Stomach (tissue), 8 donors: ENCODE measurements at regions not wholly inside any gene's neighbourhood (a gene's known extent, or its start where the extent isn't known, plus 50 kb on each side); places are given as distances from the start of the nearest gene placed in this dataset.
A peak's percentile ranks its signal among the peaks of the same experiment; 100 is the strongest.

ENCODE experiments used
- DNase-seq, 2 donors: peaks; one replicate each; pipeline versions ENCODE4 v3.0.0 to v3.0.0-alpha.2; 2013 to 2019
- H3K27ac ChIP-seq, 5 donors: fragments of 200-600 bp in 4 of 5; sonication (generic) in 4 of 5; one replicate each; pipeline ENCODE4 v1.5.1; 2013 to 2019; ENCODE audit warnings: mild to moderate bottlenecking in 1 of 5, moderate library complexity in 1 of 5
- H3K27me3 ChIP-seq, 3 donors: fragments of 200-600 bp; sonication (generic); one replicate each; pipeline ENCODE4 v1.5.1; 2017 to 2019; ENCODE audit warnings: mixed run types in 1 of 3
- H3K36me3 ChIP-seq, 4 donors: fragments of 200-600 bp; sonication (generic); 1 replicate in 3 of 4; 2 replicates in 1 of 4; pipeline ENCODE4 v1.5.1; 2016 to 2019
- H3K4me1 ChIP-seq, 4 donors: fragments of 200-600 bp; sonication (generic); one replicate each; pipeline ENCODE4 v1.5.1; 2016 to 2019
- H3K4me3 ChIP-seq, 4 donors: fragments of 200-600 bp; sonication (generic) in 3 of 4; one replicate each; pipeline ENCODE4 v1.5.1; 2016 to 2019; ENCODE audit warnings: mild to moderate bottlenecking in 1 of 4
- H3K9me3 ChIP-seq, 4 donors: fragments of 200-600 bp; sonication (generic); one replicate each; pipeline ENCODE4 v1.5.1; 2016 to 2019
- CTCF ChIP-seq, 7 experiments: fragments of 450-650 bp in 4 of 7; fragments of 200-600 bp in 3 of 7; sonication (generic) in 3 of 7; IDR thresholded peaks; one replicate each; pipeline ENCODE4 v1.5.1; 2016 to 2019; ENCODE audit warnings: antibody characterized with exemption in 7 of 7, control low read depth in 2 of 7, mild to moderate bottlenecking in 1 of 7
- EP300 ChIP-seq: sonication (generic); formaldehyde crosslinking; IDR thresholded peaks from one replicate; pipeline ENCODE4 v1.6.1; 2017; ENCODE audit warnings: antibody characterized with exemption
- POLR2A ChIP-seq, 4 donors: fragments of 450-650 bp; IDR thresholded peaks; one replicate each; pipeline ENCODE4 v1.6.1; 2016; ENCODE audit warnings: antibody characterized with exemption in 4 of 4, control low read depth in 2 of 4, mild to moderate bottlenecking in 1 of 4, moderate library complexity in 1 of 4
- POLR2AphosphoS5 ChIP-seq, 3 donors: sonication (generic); formaldehyde crosslinking; IDR thresholded peaks; one replicate each; pipeline ENCODE4 v1.6.1; 2016; ENCODE audit warnings: antibody characterized with exemption in 3 of 3
- WGBS, 5 donors: extraction: QIAGEN DNeasy Blood & Tissue Kit in 3 of 5; methylation state at CpG; one replicate each; pipeline versions ENCODE4 v1.1.5 to v1.1.7; 2013 to 2018; 5-methylcytosine and 5-hydroxymethylcytosine counted together
- intact Hi-C: fragments of 100-400 bp; cut with DNase I; formaldehyde crosslinking; loops from one replicate; pipeline ENCODE4 v1.15.1; 2023; ENCODE audit warnings: low total_unique reads
- donor health status: healthy with polysubstance abuse.
- donor health status: Bipolar disorder and iron deficiency.
- donor health status: healthy.

- no peak for DNase-seq
- no peaks in the 10 kb centered on the region for H3K9me3 ChIP-seq
- no peak overlapping the region for H3K4me3 ChIP-seq
- H3K27me3 ChIP-seq = no peaks in the 10 kb centered on the region
- intact Hi-C loops = no loop called here
- H3K27ac ChIP-seq = no peak overlapping the region
- TF ChIP-seq EP300 (no peak), POLR2AphosphoS5 (IDR thresholded peaks at IDR 0.05) (no peak), POLR2A (IDR thresholded peaks at IDR 0.05) (no peak), CTCF (IDR thresholded peaks at IDR 0.05) (no peak)
- no peaks in the 10 kb centered on the region for H3K36me3 ChIP-seq
- peaks cover 0 to 8% (median 0%) of the 10 kb centered on the region in 4 donors for H3K4me1 ChIP-seq
- WGBS, 5 donors = 90 to 100% (median 93%) methylated on average over 1 of the region's 1 CpG
Observed at GRCh38 chr2:145025382-145025781, 505.5 kb upstream of the ZEB2 start.

- Histone ChIP-seq H3K27me3 (no peaks in the 10 kb centered on the region), H3K4me1 (peaks cover 0 to 8% (median 0%) of the 10 kb centered on the region in 4 donors), H3K9me3 (no peaks in the 10 kb centered on the region), H3K36me3 (no peaks in the 10 kb centered on the region), H3K27ac (peak overlapping the region in 1 of 5 donors; percentile 9), H3K4me3 (no peak overlapping the region)
- no peak for DNase-seq
- intact Hi-C loops = no loop called here
- TF ChIP-seq EP300 = no peak
- TF ChIP-seq POLR2A (IDR thresholded peaks at IDR 0.05) = no peak
- no peak for TF ChIP-seq CTCF (IDR thresholded peaks at IDR 0.05)
- TF ChIP-seq POLR2AphosphoS5 (IDR thresholded peaks at IDR 0.05) = no peak
- 61 to 80% (median 73%) methylated on average over 3 of the region's 3 CpGs for WGBS, 5 donors
Observed at GRCh38 chr2:145023334-145023934, 503.5 kb upstream of the ZEB2 start.

- Histone ChIP-seq H3K4me1 (peaks cover 0 to 8% (median 0%) of the 10 kb centered on the region in 4 donors), H3K27ac (peak overlapping the region in 1 of 5 donors; percentile 9), H3K27me3 (no peaks in the 10 kb centered on the region), H3K36me3 (no peaks in the 10 kb centered on the region), H3K4me3 (no peak overlapping the region), H3K9me3 (no peaks in the 10 kb centered on the region)
- DNase-seq = no peak
- WGBS, 5 donors = 35 to 49% (median 44%) methylated on average over 5 of the region's 5 CpGs
- intact Hi-C loops = no loop called here
- TF ChIP-seq POLR2AphosphoS5 (IDR thresholded peaks at IDR 0.05) (no peak), POLR2A (IDR thresholded peaks at IDR 0.05) (no peak), EP300 (no peak), CTCF (IDR thresholded peaks at IDR 0.05) (no peak)
Observed at GRCh38 chr2:145022666-145023333, 502.9 kb upstream of the ZEB2 start.

- intact Hi-C loops = no loop called here
- WGBS, 5 donors = 67 to 72% (median 70%) methylated on average over 2 of the region's 2 CpGs
- no peak overlapping the region for H3K4me3 ChIP-seq
- no peaks in the 10 kb centered on the region for H3K9me3 ChIP-seq
- H3K27ac ChIP-seq = peak overlapping the region in 1 of 5 donors; percentile 3
- H3K36me3 ChIP-seq = no peaks in the 10 kb centered on the region
- no peak for DNase-seq
- no peak for TF ChIP-seq CTCF (IDR thresholded peaks at IDR 0.05)
- TF ChIP-seq EP300 = no peak
- no peak for TF ChIP-seq POLR2AphosphoS5 (IDR thresholded peaks at IDR 0.05)
- no peak for TF ChIP-seq POLR2A (IDR thresholded peaks at IDR 0.05)
- H3K27me3 ChIP-seq = no peaks in the 10 kb centered on the region
- peaks cover 0 to 8% (median 0%) of the 10 kb centered on the region in 4 donors for H3K4me1 ChIP-seq
Observed at GRCh38 chr2:145021962-145022665, 502.2 kb upstream of the ZEB2 start.
